SJSA1 (cell line): ENCODE measurements at regions not wholly inside any gene's neighbourhood (a gene's known extent, or its start where the extent isn't known, plus 50 kb on each side); places are given as distances from the start of the nearest gene placed in this dataset.
"Not testable (repeated sequence)": the region's sequence is repeated elsewhere in the genome, so short reads cannot be mapped to it uniquely, and the experiment has no call there.

Experiments used
- DNase-seq, 2 experiments: peaks; one replicate each; pipeline ENCODE4 v3.0.0-alpha.2; 2015 to 2020; ENCODE audit warnings: low spot score in 2 of 2, low read depth in 1 of 2
- H3K27ac ChIP-seq: fragments of 250-450 bp; sonication (Bioruptor Pico); 2 replicates; pipeline ENCODE4 v1.5.1; 2020; ENCODE audit warnings: mild to moderate bottlenecking, moderate library complexity
- H3K27me3 ChIP-seq: fragments of 250-450 bp; sonication (Bioruptor Pico); replicated peaks from 2 replicates; pipeline ENCODE4 v1.5.1; 2020; ENCODE audit warnings: mild to moderate bottlenecking, moderate library complexity
- H3K36me3 ChIP-seq: fragments of 250-450 bp; sonication (Bioruptor Pico); 2 replicates; pipeline ENCODE4 v1.5.1; 2020; ENCODE audit warnings: mild to moderate bottlenecking
- H3K4me1 ChIP-seq: fragments of 250-450 bp; sonication (Bioruptor Pico); replicated peaks from 2 replicates; pipeline ENCODE4 v1.6.1; 2021; ENCODE audit warnings: mild to moderate bottlenecking
- H3K4me3 ChIP-seq: fragments of 250-450 bp; sonication (Bioruptor Pico); 2 replicates; pipeline ENCODE4 v1.5.1; 2020; ENCODE audit warnings: mild to moderate bottlenecking
- H3K9me3 ChIP-seq: fragments of 250-450 bp; sonication (Bioruptor Pico); replicated peaks from 2 replicates; pipeline ENCODE4 v1.5.1; 2020; ENCODE audit warnings: mild to moderate bottlenecking

DNA sequence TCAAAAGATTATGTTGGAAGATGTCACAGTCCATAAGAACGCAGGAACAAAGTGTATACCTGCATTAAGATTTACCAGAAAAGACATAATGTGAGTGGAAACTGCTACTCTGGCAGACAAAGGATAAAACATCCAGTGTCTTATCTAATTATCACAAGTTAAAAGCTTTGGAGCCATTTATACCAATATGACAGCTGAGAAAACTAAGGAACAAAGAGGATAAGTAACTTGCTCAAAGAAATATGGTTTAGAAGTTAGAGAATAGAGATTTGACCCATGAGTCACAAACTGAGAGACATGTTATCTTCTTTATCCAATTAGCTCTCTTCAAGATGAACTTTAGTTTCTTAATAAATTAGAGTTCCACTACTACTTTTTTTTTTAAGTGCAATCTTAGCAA is 1473.7 kb downstream of the OTOL1 start:
- Histone ChIP-seq H3K9me3 (no peaks in the 10 kb centered on the region), H3K27ac (no peak overlapping the region), H3K36me3 (no peaks in the 10 kb centered on the region), H3K4me1 (no peaks in the 10 kb centered on the region), H3K27me3 (no peaks in the 10 kb centered on the region), H3K4me3 (no peak overlapping the region)
- DNase-seq, result no peak

GRCh38 chr3:162971715-162972114 is 1475.1 kb downstream of the OTOL1 start:
- Histone ChIP-seq H3K4me3 (no peak overlapping the region), H3K9me3 (no peaks in the 10 kb centered on the region), H3K27ac (no peak overlapping the region), H3K4me1 (no peaks in the 10 kb centered on the region), H3K27me3 (no peaks in the 10 kb centered on the region), H3K36me3 (no peaks in the 10 kb centered on the region)
- DNase-seq, result no peak

- Histone ChIP-seq H3K9me3 (no peaks in the 10 kb centered on the region), H3K4me3 (no peak overlapping the region), H3K27ac (no peak overlapping the region), H3K36me3 (no peaks in the 10 kb centered on the region), H3K27me3 (no peaks in the 10 kb centered on the region), H3K4me1 (no peaks in the 10 kb centered on the region)
- no peak for DNase-seq
Observed at GRCh38 chr3:162973428-162973917, 1476.9 kb downstream of the OTOL1 start.

DNA sequence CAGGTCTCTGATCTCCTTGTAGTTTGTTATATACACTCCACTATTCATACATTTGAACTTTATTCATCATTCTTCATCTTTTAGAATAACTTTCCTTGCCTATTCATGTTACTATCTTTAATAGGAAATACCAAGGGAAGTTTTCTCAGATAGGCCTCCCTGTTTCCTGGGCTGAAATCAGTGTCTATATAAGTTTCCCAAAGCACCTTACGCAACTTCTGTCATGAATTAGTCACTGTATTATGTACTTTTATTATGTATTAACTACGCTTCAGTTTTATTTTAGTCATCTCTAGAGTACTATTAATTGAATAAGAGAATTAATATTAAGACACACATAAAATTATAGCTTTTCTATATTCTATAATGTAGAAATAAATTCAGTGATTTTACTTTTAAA is 1481.5 kb downstream of the OTOL1 start:
- H3K27ac ChIP-seq, result no peak overlapping the region
- no peaks in the 10 kb centered on the region for H3K27me3 ChIP-seq
- H3K36me3 ChIP-seq, result no peaks in the 10 kb centered on the region
- no peaks in the 10 kb centered on the region for H3K9me3 ChIP-seq
- H3K4me1 ChIP-seq, result no peaks in the 10 kb centered on the region
- no peak overlapping the region for H3K4me3 ChIP-seq
- no peak for DNase-seq

GRCh38 chr3:162984746-162985145 is 1488.1 kb downstream of the OTOL1 start:
- H3K4me3 ChIP-seq, result no peak overlapping the region
- no peaks in the 10 kb centered on the region for H3K4me1 ChIP-seq
- no peaks in the 10 kb centered on the region for H3K27me3 ChIP-seq
- DNase-seq, result no peak
- H3K36me3 ChIP-seq, result no peaks in the 10 kb centered on the region
- no peak overlapping the region for H3K27ac ChIP-seq
- H3K9me3 ChIP-seq, result no peaks in the 10 kb centered on the region

GRCh38 chr3:162987085-162987794 is 1490.6 kb downstream of the OTOL1 start:
- not testable (repeated sequence) for H3K27ac ChIP-seq, H3K9me3 ChIP-seq, H3K36me3 ChIP-seq, H3K4me3 ChIP-seq, DNase-seq, H3K4me1 ChIP-seq, H3K27me3 ChIP-seq

DNA sequence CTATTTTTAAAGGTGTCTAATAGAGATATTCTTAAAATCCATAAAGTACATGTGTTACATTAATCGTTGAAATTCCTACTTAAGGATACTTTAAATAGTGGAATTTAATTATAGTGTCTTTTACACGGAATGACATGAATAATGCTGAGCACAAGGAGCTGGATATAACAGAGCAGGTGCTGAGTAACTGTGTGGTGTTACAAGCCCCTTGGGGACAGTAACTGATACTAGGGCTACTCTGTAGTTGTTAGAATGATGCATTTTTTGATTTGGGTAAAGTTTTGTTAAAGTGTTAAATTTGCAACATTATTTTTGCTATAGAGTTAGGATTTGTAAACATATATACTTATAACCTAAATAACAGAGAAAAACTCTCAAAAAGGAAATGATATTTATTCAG is 1496.1 kb downstream of the OTOL1 start:
- no peak for DNase-seq
- no peaks in the 10 kb centered on the region for H3K36me3 ChIP-seq
- no peak overlapping the region for H3K27ac ChIP-seq
- H3K4me3 ChIP-seq, result no peak overlapping the region
- no peaks in the 10 kb centered on the region for H3K27me3 ChIP-seq
- H3K9me3 ChIP-seq, result 0 out of 2 replicates have a peak, but pooled peaks cover 3% of the 10 kb centered on the region
- no peaks in the 10 kb centered on the region for H3K4me1 ChIP-seq

DNA sequence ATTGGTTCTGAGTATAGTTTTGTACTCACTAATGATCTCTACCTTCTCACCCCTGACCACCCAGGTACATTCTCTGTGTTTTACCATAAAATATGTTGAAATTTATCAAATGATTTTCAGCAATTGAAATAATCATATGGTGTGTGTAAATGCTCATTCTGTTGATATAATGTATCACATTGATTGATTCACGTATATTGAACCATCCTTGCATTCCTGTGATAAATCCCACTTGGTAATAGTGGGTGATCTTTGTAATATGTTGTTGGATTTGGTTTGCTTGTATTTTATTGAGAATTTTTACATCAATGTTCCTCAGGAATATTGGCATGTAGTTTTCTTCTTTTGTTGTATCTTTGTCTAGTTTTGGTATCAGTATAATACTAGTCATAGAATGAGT is 1497.6 kb downstream of the OTOL1 start:
- H3K27ac ChIP-seq, result no peak overlapping the region
- DNase-seq, result no peak
- no peaks in the 10 kb centered on the region for H3K27me3 ChIP-seq
- H3K4me1 ChIP-seq, result no peaks in the 10 kb centered on the region
- no peak overlapping the region for H3K4me3 ChIP-seq
- no peaks in the 10 kb centered on the region for H3K36me3 ChIP-seq
- H3K9me3 ChIP-seq, result 0 out of 2 replicates have a peak, but pooled peaks cover 3% of the 10 kb centered on the region

GRCh38 chr3:162996368-162996767 is 1499.8 kb downstream of the OTOL1 start:
- Histone ChIP-seq H3K9me3 (0 out of 2 replicates have a peak, but pooled peaks cover 3% of the 10 kb centered on the region), H3K27me3 (no peaks in the 10 kb centered on the region), H3K4me3 (no peak overlapping the region), H3K27ac (no peak overlapping the region), H3K36me3 (no peaks in the 10 kb centered on the region), H3K4me1 (no peaks in the 10 kb centered on the region)
- no peak for DNase-seq

DNA sequence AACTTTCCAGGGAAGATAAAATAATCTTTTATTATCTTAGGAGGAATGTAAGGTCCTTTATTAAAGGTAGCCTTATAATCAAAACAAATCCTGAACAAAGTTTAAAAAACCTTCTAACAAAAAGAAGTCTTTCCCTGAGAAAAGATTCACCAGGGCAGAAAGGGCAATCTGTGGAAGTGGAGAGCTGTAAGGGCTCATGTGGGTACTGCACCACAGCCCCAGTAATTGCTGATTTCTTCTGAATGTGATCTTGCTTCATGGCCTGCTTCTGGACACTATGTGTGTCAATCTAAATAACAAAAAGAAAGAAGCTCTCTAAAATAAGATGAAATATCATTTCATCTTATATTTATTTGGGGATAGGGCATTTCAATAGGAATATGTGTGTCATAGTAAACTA is 1501.6 kb downstream of the OTOL1 start:
- H3K4me1 ChIP-seq, result no peaks in the 10 kb centered on the region
- 0 out of 2 replicates have a peak, but pooled peaks cover 3% of the 10 kb centered on the region for H3K9me3 ChIP-seq
- no peak for DNase-seq

GRCh38 chr3:163011596-163011995 is 1515.0 kb downstream of the OTOL1 start:
- Histone ChIP-seq H3K4me1 (no peaks in the 10 kb centered on the region), H3K4me3 (no peak overlapping the region), H3K27me3 (no peaks in the 10 kb centered on the region), H3K27ac (no peak overlapping the region), H3K9me3 (no peaks in the 10 kb centered on the region), H3K36me3 (no peaks in the 10 kb centered on the region)
- no peak for DNase-seq

More for the DNA sequence above, 1501.6 kb downstream of the OTOL1 start:
- no peaks in the 10 kb centered on the region for H3K36me3 ChIP-seq
- no peaks in the 10 kb centered on the region for H3K27me3 ChIP-seq
- no peak overlapping the region for H3K27ac ChIP-seq
- no peak overlapping the region for H3K4me3 ChIP-seq

- no peak overlapping the region for H3K4me3 ChIP-seq
- H3K4me1 ChIP-seq, result no peaks in the 10 kb centered on the region
- H3K36me3 ChIP-seq, result no peaks in the 10 kb centered on the region
- no peak overlapping the region for H3K27ac ChIP-seq
- no peaks in the 10 kb centered on the region for H3K27me3 ChIP-seq
- H3K9me3 ChIP-seq, result no peaks in the 10 kb centered on the region
- DNase-seq, result no peak
Observed at GRCh38 chr3:163016251-163016650, 1519.6 kb downstream of the OTOL1 start.

DNA sequence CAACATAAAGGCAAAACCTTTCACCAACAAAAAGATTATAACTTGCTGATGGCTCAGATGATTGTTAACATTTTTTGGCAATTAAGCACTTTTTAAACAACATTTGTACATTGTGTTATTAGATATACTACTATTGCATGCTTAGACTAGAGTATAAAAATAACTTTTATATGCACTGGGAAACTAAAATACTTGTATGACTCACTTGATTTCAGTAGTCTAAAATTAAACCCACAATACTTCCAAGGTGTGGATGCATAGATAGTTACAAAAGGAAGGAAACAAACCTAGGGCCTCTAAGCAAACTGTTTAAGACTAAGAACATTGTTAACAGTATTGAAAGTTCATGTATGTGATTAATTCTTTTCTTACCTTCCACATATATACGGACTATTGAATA is 1521.5 kb downstream of the OTOL1 start:
- Histone ChIP-seq H3K27ac (no peak overlapping the region), H3K36me3 (no peaks in the 10 kb centered on the region)
- DNase-seq, result no peak

GRCh38 chr3:163018664-163019063 is 1522.1 kb downstream of the OTOL1 start:
- Histone ChIP-seq H3K27ac (no peak overlapping the region), H3K27me3 (no peaks in the 10 kb centered on the region), H3K4me3 (no peak overlapping the region), H3K4me1 (no peaks in the 10 kb centered on the region), H3K36me3 (no peaks in the 10 kb centered on the region), H3K9me3 (no peaks in the 10 kb centered on the region)
- DNase-seq, result no peak

More for the DNA sequence above, 1521.5 kb downstream of the OTOL1 start:
- Histone ChIP-seq H3K4me3 (no peak overlapping the region), H3K4me1 (no peaks in the 10 kb centered on the region), H3K9me3 (no peaks in the 10 kb centered on the region), H3K27me3 (no peaks in the 10 kb centered on the region)

DNA sequence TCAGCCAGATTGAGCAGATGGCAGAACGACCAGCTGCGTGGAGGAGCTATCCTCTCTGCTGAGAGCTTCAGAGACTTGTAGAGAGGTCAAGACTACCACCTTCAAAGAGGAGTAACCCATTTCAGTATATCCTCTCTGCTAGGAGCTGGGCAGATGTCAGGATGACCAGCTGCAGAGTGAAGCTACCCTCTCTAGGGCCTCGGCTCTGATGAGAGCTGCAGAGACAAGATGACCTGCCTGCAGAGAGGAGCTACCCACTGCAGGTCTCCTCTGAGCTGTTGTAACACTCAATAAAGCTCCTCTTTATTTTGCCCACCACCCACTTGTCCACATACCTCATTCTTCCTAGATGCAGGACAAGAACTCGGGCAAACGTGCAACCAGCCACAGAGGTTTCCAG is 1522.7 kb downstream of the OTOL1 start:
- no peak for DNase-seq
- no peak overlapping the region for H3K27ac ChIP-seq
- H3K4me3 ChIP-seq, result no peak overlapping the region
- no peaks in the 10 kb centered on the region for H3K4me1 ChIP-seq
- no peaks in the 10 kb centered on the region for H3K27me3 ChIP-seq
- H3K36me3 ChIP-seq, result no peaks in the 10 kb centered on the region
- H3K9me3 ChIP-seq, result no peaks in the 10 kb centered on the region
